ENCODE measurements at regions not wholly inside any gene's neighbourhood (a gene's known extent, or its start where the extent isn't known, plus 50 kb on each side); places are given as distances from the start of the nearest gene placed in this dataset.
"Not testable (repeated sequence)": the region's sequence is repeated elsewhere in the genome, so short reads cannot be mapped to it uniquely, and the experiment has no call there.

- TF ChIP-seq, protein P1, sequence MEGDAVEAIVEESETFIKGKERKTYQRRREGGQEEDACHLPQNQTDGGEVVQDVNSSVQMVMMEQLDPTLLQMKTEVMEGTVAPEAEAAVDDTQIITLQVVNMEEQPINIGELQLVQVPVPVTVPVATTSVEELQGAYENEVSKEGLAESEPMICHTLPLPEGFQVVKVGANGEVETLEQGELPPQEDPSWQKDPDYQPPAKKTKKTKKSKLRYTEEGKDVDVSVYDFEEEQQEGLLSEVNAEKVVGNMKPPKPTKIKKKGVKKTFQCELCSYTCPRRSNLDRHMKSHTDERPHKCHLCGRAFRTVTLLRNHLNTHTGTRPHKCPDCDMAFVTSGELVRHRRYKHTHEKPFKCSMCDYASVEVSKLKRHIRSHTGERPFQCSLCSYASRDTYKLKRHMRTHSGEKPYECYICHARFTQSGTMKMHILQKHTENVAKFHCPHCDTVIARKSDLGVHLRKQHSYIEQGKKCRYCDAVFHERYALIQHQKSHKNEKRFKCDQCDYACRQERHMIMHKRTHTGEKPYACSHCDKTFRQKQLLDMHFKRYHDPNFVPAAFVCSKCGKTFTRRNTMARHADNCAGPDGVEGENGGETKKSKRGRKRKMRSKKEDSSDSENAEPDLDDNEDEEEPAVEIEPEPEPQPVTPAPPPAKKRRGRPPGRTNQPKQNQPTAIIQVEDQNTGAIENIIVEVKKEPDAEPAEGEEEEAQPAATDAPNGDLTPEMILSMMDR (IDR thresholded peaks at IDR 0.05; ENCODE audit: insufficient read depth, low read length, poor library complexity, severe bottlenecking), result no peak
- no peaks in the 10 kb centered on the region for H3K27me3 ChIP-seq (replicated peaks; ENCODE audit: control insufficient read depth, insufficient read depth, low read length)
- DNase-seq (ENCODE audit: extremely low read depth, insufficient read length), result no peak
- H3K36me3 ChIP-seq (ENCODE audit: control insufficient read depth, insufficient read depth, low read length), result no peaks in the 10 kb centered on the region
- no peak overlapping the region for H3K4me3 ChIP-seq (replicated peaks; ENCODE audit: low read depth, low read length)
These were observed 54.2 kb downstream of the SIPA1L2 start for GRCh38 chr1:232575763-232576040.

GRCh38 chr1:232574889-232575762 is 54.8 kb downstream of the SIPA1L2 start:
- TF ChIP-seq, protein P1 (IDR thresholded peaks at IDR 0.05; ENCODE audit: insufficient read depth, low read length, poor library complexity, severe bottlenecking), result no peak
- DNase-seq (ENCODE audit: extremely low read depth, insufficient read length), result no peak
- no peak overlapping the region for H3K4me3 ChIP-seq (replicated peaks; ENCODE audit: low read depth, low read length)
- H3K27me3 ChIP-seq (replicated peaks; ENCODE audit: control insufficient read depth, insufficient read depth, low read length), result no peaks in the 10 kb centered on the region
- H3K36me3 ChIP-seq (ENCODE audit: control insufficient read depth, insufficient read depth, low read length), result no peaks in the 10 kb centered on the region

- Histone ChIP-seq H3K27me3 (replicated peaks; ENCODE audit: control insufficient read depth, insufficient read depth, low read length) (no peaks in the 10 kb centered on the region), H3K4me3 (replicated peaks; ENCODE audit: low read depth, low read length) (no peak overlapping the region), H3K36me3 (ENCODE audit: control insufficient read depth, insufficient read depth, low read length) (no peaks in the 10 kb centered on the region)
- TF ChIP-seq, protein P1 (IDR thresholded peaks at IDR 0.05; ENCODE audit: insufficient read depth, low read length, poor library complexity, severe bottlenecking), result no peak
- no peak for DNase-seq (ENCODE audit: extremely low read depth, insufficient read length)
These were observed 55.9 kb downstream of the SIPA1L2 start for GRCh38 chr1:232574077-232574476.

- no peak for DNase-seq (ENCODE audit: extremely low read depth, insufficient read length)
- no peak overlapping the region for H3K4me3 ChIP-seq (replicated peaks; ENCODE audit: low read depth, low read length)
- no peaks in the 10 kb centered on the region for H3K27me3 ChIP-seq (replicated peaks; ENCODE audit: control insufficient read depth, insufficient read depth, low read length)
- H3K36me3 ChIP-seq (ENCODE audit: control insufficient read depth, insufficient read depth, low read length), result no peaks in the 10 kb centered on the region
- TF ChIP-seq, protein P1 (IDR thresholded peaks at IDR 0.05; ENCODE audit: insufficient read depth, low read length, poor library complexity, severe bottlenecking), result no peak
These were observed 58.4 kb downstream of the SIPA1L2 start for GRCh38 chr1:232571523-232571922.

DNA sequence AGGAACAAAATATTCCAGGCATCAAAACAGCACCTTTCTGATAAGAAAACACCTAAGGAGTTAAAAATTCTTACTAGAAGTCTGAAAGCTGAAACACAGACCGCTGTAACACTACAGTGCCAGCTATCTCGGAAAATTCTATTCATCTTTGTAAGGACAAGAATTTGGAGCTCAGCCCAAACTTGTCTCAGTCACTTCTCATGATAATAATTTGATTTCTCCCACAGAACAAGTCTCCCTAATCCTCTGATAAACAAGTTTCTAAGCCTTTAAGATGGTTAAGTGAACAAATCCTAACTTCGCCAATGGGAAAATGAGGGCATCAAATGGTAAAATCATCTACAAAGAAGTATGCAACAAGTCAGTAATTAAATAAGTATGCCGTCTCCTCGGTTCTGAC is 59.9 kb downstream of the SIPA1L2 start:
- no peak overlapping the region for H3K4me3 ChIP-seq (replicated peaks; ENCODE audit: low read depth, low read length)
- no peaks in the 10 kb centered on the region for H3K36me3 ChIP-seq (ENCODE audit: control insufficient read depth, insufficient read depth, low read length)
- TF ChIP-seq, protein P1 (IDR thresholded peaks at IDR 0.05; ENCODE audit: insufficient read depth, low read length, poor library complexity, severe bottlenecking), result no peak
- no peaks in the 10 kb centered on the region for H3K27me3 ChIP-seq (replicated peaks; ENCODE audit: control insufficient read depth, insufficient read depth, low read length)
- DNase-seq (ENCODE audit: extremely low read depth, insufficient read length), result no peak

GRCh38 chr1:232569554-232569921 is 60.4 kb downstream of the SIPA1L2 start:
- H3K27me3 ChIP-seq (replicated peaks; ENCODE audit: control insufficient read depth, insufficient read depth, low read length); H3K36me3 ChIP-seq (ENCODE audit: control insufficient read depth, insufficient read depth, low read length); H3K4me3 ChIP-seq (replicated peaks; ENCODE audit: low read depth, low read length); DNase-seq (ENCODE audit: extremely low read depth, insufficient read length): not testable (repeated sequence)

Data from GM06990 (cell line).